Body of pancreas (tissue), 4 donors: ENCODE measurements at regions not wholly inside any gene's neighbourhood (a gene's known extent, or its start where the extent isn't known, plus 50 kb on each side); places are given as distances from the start of the nearest gene placed in this dataset.

Experiments
- CTCF ChIP-seq, 7 experiments: fragments of 450-650 bp in 4 of 7; fragments of 200-600 bp in 3 of 7; sonication (generic) in 3 of 7; IDR thresholded peaks; one replicate each; pipeline ENCODE4 v1.5.1; 2016 to 2019; ENCODE audit warnings: antibody characterized with exemption in 7 of 7
- POLR2A ChIP-seq, 3 donors: fragments of 450-650 bp; IDR thresholded peaks; one replicate each; pipeline ENCODE4 v1.6.1; 2016; ENCODE audit warnings: antibody characterized with exemption in 3 of 3, mild to moderate bottlenecking in 2 of 3

- TF ChIP-seq CTCF (IDR thresholded peaks at IDR 0.05) (no peak), POLR2A (IDR thresholded peaks at IDR 0.05) (no peak)
Measured at GRCh38 chr1:181148636-181149035, 60.1 kb downstream of the IER5 start.
